Heart right ventricle (tissue), 16 donors: ENCODE measurements at regions not wholly inside any gene's neighbourhood (a gene's known extent, or its start where the extent isn't known, plus 50 kb on each side); places are given as distances from the start of the nearest gene placed in this dataset.

ENCODE experiments used
- ATAC-seq, 8 donors: fragments of 200-7000 bp; cut with Tn5 transposase; one replicate each; pipeline ENCODE4 v1.9.1; 2020; ENCODE audit warnings: mild to moderate bottlenecking in 8 of 8, moderate library complexity in 8 of 8, moderate number of reproducible peaks in 1 of 8
- DNase-seq, 2 donors: peaks; one replicate each; pipeline ENCODE4 v3.0.0-alpha.2; 2020
- H3K27ac ChIP-seq, 10 donors: fragments of 200-600 bp; sonication (generic) in 2 of 10; one replicate each; pipeline versions ENCODE4 v1.5.0 to v1.8.0; 2020 to 2022; ENCODE audit warnings: mild to moderate bottlenecking in 3 of 10
- H3K27me3 ChIP-seq, 7 donors: fragments of 200-600 bp; one replicate each; pipeline ENCODE4 v1.8.0; 2021 to 2022; ENCODE audit warnings: mild to moderate bottlenecking in 2 of 7
- H3K36me3 ChIP-seq, 9 donors: fragments of 200-600 bp; sonication (generic) in 1 of 9; one replicate each; pipeline versions ENCODE4 v1.5.0 to v1.8.0; 2020 to 2022; ENCODE audit warnings: mild to moderate bottlenecking in 2 of 9
- H3K4me1 ChIP-seq, 9 donors: fragments of 200-600 bp; sonication (generic) in 1 of 9; one replicate each; pipeline versions ENCODE4 v1.5.0 to v1.8.0; 2020 to 2022; ENCODE audit warnings: mild to moderate bottlenecking in 4 of 9
- H3K4me3 ChIP-seq, 10 donors: fragments of 200-600 bp; sonication (generic) in 2 of 10; one replicate each; pipeline versions ENCODE4 v1.5.0 to v1.8.0; 2020 to 2022; ENCODE audit warnings: mild to moderate bottlenecking in 7 of 10, moderate library complexity in 2 of 10
- H3K9me3 ChIP-seq, 11 donors: fragments of 200-600 bp in 10 of 11; sonication (generic) in 2 of 11; one replicate each; pipeline versions ENCODE4 v1.5.0 to v1.8.0; 2013 to 2022; ENCODE audit warnings: mild to moderate bottlenecking in 2 of 11, control low read depth in 1 of 11, moderate library complexity in 1 of 11
- WGBS, 2 donors: extraction: QIAGEN DNeasy Blood & Tissue Kit; methylation state at CpG; one replicate each; pipeline ENCODE4 v1.1.7; 2013; ENCODE audit warnings: inconsistent platforms in 1 of 2; 5-methylcytosine and 5-hydroxymethylcytosine counted together
- intact Hi-C, 10 donors: fragments of 100-400 bp; cut with DNase I; formaldehyde crosslinking; loops; one replicate each; pipeline versions ENCODE4 v1.11.1 to v1.14.2; 2022
- TF ChIP-seq, protein P1 (sequence below), 9 donors: fragments of 200-600 bp; sonication (generic) in 2 of 9; IDR thresholded peaks; one replicate each; pipeline versions ENCODE4 v1.5.0 to v1.8.0; 2021 to 2022; ENCODE audit warnings: antibody characterized with exemption in 9 of 9, mild to moderate bottlenecking in 5 of 9, moderate library complexity in 1 of 9
- donor health status: Arrhythmogenic right ventricular cardiomyopathy.
- donor health status: ischemic (EF 13 %, LVEDD 7.1; RV severe dilation, severe dysfunction).
- donor health status: healthy with polysubstance abuse.
- donor health status: DM: no; HTN: yes; CAD: no.
- donor health status: DM: no; HTN: no; CAD: no.
- donor health status: ischemic (EF 25% LVEDD 6.9; RV normal size, moderate dysfunction).
- donor health status: ischemic (EF 25% LVEDD 5.7; RV mildly dilated, moderate dysfunction).
- donor health status: healthy.
- donor health status: DM: yes; HTN: yes; CAD: no.
- donor health status: Ischemic cardiomyopathy.
- donor health status: ischemic (EF 35%, LVEDD 5.7; RV mildly dilated, moderate dysfunction).
- donor health status: nonischemic (EF 11% LVEDD 7.7; RV severe dilation, severe dysfunction).
- donor health status: DM: yes; HTN: yes; CAD: no.
- donor health status: PGD.
- donor health status: ischemic (EF 29% LVEDD 5.4; RV normal size, mild dysfunction).
- donor health status: nonischemic (EF 23%, LVEDD 6.1; RV moderate dilation, normal function).

DNA sequence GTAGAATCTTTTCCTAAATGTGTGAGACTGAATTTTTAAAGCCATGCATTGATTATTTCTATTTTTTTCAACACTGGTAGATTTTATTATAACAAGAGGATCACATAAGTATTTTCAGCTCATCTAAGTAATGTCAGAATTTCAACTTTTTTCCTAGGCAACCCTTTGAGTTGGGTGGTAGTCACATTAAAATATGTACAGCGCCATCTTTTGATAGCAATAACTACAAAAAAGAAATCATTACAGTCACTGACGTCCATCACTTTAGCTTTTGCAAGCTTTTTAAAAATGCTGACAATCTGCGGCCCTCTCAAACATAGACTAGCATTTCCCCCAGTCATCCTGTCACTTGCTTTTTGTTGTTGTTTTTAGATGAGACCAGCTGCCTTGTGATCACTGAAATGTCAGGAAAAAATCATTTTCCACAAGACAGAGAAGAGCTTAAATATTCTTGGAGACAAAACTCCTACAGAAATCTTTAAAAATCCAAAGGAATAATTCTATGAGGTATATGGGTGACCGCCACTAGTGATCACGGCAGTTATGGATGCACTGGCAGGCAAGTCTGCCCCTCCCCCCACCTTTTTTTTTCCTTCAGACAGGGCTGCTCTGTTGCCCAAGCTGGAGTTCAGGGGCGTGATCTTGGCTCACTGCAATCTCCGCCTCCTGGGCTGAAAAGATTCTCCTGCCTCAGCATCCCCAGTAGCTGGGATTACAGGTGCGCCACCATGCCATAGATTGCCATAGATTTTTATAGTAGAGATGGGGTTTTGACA lies 384.0 kb upstream of the KCNMB2 start:
- no peak overlapping the region for H3K27ac ChIP-seq
- no peaks in the 10 kb centered on the region for H3K4me1 ChIP-seq
- H3K36me3 ChIP-seq, result no peaks in the 10 kb centered on the region
- no peaks in the 10 kb centered on the region for H3K27me3 ChIP-seq
- DNase-seq (no peak), ATAC-seq (no peak)
- intact Hi-C loops, result no loop called here
- no peak overlapping the region for H3K4me3 ChIP-seq
- TF ChIP-seq, protein P1, sequence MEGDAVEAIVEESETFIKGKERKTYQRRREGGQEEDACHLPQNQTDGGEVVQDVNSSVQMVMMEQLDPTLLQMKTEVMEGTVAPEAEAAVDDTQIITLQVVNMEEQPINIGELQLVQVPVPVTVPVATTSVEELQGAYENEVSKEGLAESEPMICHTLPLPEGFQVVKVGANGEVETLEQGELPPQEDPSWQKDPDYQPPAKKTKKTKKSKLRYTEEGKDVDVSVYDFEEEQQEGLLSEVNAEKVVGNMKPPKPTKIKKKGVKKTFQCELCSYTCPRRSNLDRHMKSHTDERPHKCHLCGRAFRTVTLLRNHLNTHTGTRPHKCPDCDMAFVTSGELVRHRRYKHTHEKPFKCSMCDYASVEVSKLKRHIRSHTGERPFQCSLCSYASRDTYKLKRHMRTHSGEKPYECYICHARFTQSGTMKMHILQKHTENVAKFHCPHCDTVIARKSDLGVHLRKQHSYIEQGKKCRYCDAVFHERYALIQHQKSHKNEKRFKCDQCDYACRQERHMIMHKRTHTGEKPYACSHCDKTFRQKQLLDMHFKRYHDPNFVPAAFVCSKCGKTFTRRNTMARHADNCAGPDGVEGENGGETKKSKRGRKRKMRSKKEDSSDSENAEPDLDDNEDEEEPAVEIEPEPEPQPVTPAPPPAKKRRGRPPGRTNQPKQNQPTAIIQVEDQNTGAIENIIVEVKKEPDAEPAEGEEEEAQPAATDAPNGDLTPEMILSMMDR (IDR thresholded peaks at IDR 0.05), result peak in 2 of 9 donors; percentile 8 to 13
- no peaks in the 10 kb centered on the region for H3K9me3 ChIP-seq
- 87 to 89% methylated on average over 8 of the region's 8 CpGs for WGBS, 2 donors

DNA sequence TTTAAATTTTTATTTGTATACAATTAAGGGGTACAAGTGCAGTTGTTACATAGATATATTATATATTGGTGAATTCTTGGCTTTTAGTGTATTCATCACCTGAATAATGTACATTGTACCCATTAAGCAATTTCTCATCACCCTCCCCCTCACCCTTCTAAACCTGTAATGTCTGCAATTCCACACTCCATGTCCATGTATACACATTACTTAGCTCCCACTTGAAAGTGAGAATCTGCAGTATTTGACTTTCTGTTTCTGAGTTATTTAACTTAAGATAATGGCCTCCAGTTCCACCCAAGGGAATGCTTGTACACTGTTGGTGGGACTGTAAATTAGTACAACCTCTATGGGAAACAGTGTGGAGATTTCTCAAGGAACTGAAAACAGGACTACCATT lies 383.2 kb upstream of the KCNMB2 start:
- no peak for DNase-seq
- no peak for ATAC-seq
- intact Hi-C loops, result no loop called here

DNA sequence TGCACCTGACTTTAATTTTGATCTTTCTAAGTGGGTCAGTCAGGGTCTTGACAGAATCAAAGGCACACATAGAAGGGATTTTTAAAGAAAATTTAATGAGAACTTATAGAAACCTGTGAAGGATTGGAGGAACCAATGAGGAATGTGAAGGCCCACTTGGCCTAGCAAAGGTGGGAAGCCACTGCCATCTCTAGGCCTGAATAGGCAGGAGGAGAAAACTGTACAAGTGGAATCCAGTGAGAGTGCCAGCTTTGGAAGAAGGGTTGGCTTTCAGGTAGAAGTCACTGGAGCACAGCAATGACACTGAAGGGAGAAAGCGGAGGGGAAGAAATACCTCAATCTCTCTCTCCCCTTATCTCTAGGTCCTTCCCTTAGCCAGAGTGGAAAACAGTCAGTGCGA lies 380.7 kb upstream of the KCNMB2 start:
- Histone ChIP-seq H3K4me1 (peaks cover 0 to 15% (median 6%) of the 10 kb centered on the region in 9 donors), H3K36me3 (no peaks in the 10 kb centered on the region), H3K27me3 (no peaks in the 10 kb centered on the region), H3K4me3 (no peak overlapping the region), H3K9me3 (peaks cover 0 to 4% (median 0%) of the 10 kb centered on the region in 11 donors), H3K27ac (no peak overlapping the region)
- DNase-seq (no peak), ATAC-seq (no peak)
- TF ChIP-seq, protein P1 (IDR thresholded peaks at IDR 0.05), result peak in 4 of 9 donors; percentile 22 to 38 (median 24)
- 92 to 96% methylated on average over 2 of the region's 2 CpGs for WGBS, 2 donors
- intact Hi-C loops, result no loop called here

More for the DNA sequence above, 383.2 kb upstream of the KCNMB2 start:
- Histone ChIP-seq H3K9me3 (no peaks in the 10 kb centered on the region), H3K27me3 (no peaks in the 10 kb centered on the region), H3K4me3 (no peak overlapping the region), H3K4me1 (no peaks in the 10 kb centered on the region), H3K36me3 (no peaks in the 10 kb centered on the region), H3K27ac (no peak overlapping the region)
- TF ChIP-seq, protein P1 (IDR thresholded peaks at IDR 0.05), result no peak

DNA sequence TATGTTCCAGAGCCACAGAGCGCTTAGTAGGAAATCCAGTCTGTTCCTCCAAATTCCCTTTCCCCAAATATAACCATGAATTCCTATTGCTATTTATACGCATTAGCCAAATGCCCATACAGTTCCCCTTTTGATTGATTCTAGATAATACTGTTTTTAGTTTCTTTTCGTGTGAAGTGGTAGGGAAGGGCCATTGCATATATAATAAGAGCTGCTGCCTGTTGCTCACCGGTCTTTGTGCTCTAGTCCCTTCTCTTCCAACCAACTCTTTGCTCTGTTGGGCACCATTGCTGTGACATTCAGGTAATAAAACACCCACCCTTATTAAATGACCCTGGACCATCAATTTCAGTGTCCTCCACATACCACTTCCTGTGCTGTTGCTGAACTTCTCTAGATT lies 379.9 kb upstream of the KCNMB2 start:
- intact Hi-C loops, result no loop called here
- no peak for DNase-seq
- Histone ChIP-seq H3K4me1 (peaks cover 0 to 15% (median 6%) of the 10 kb centered on the region in 9 donors), H3K27ac (no peak overlapping the region), H3K36me3 (no peaks in the 10 kb centered on the region), H3K27me3 (no peaks in the 10 kb centered on the region), H3K4me3 (no peak overlapping the region), H3K9me3 (peaks cover 0 to 6% (median 0%) of the 10 kb centered on the region in 11 donors)
- TF ChIP-seq, protein P1 (IDR thresholded peaks at IDR 0.05), result no peak
- WGBS, 2 donors, result 69 to 70% methylated on average over 4 of the region's 4 CpGs
- ATAC-seq, result no peak
